HCT116 (cell line): ENCODE measurements at regions not wholly inside any gene's neighbourhood (a gene's known extent, or its start where the extent isn't known, plus 50 kb on each side); places are given as distances from the start of the nearest gene placed in this dataset.

Experiments used
- ATAC-seq: fragments of 200-7000 bp; cut with Tn5 transposase; 2 replicates; pipeline ENCODE4 v1.9.1; 2020; ENCODE audit warnings: mild to moderate bottlenecking, moderate library complexity
- BruUV-seq: library from RNA; stranded (reverse); fragments of 400-500 nt; replicated peaks from 2 replicates; lab custom pipeline; 2021; lab: Mats Ljungman, UMichigan
- CTCF ChIA-PET: fragments of 300-600 bp; sonication (Branson Sonifier 250); formaldehyde crosslinking; loops from one replicate; lab custom pipeline; 2021; ENCODE audit warnings: antibody characterized with exemption; lab: Charles Lee
- POLR2A ChIA-PET: fragments of 300-600, 350-600 bp; sonication (Branson Sonifier 250); formaldehyde crosslinking; loops from one replicate; lab custom pipeline; 2021; ENCODE audit warnings: antibody characterized with exemption; lab: Charles Lee
- RAD21 ChIA-PET, 2 experiments: fragments of 300-600 bp; sonication (Branson Sonifier 250); formaldehyde crosslinking; loops; one replicate each; lab custom pipeline; 2023; ENCODE audit warnings: low total read pairs in 2 of 2; ENCODE audit not compliant: uncharacterized antibody in 2 of 2, unreplicated experiment in 2 of 2, low non-redundant PET in 1 of 2; lab: Charles Lee
- DNase-seq: peaks from one replicate; pipeline ENCODE4 v3.0.0-alpha.2; 2010; ENCODE audit warnings: low read depth, low spot score
- H2AFZ ChIP-seq: fragments of 200-600 bp; shearing (Covaris generic), sonication (generic); 2 replicates; pipeline ENCODE4 v1.6.1; 2017; ENCODE audit warnings: low read depth, mixed run types, mixed read lengths, antibody characterized with exemption, low read length; ENCODE audit not compliant: poor library complexity, severe bottlenecking
- H3K27ac ChIP-seq: 2 replicates; pipeline ENCODE4 v1.5.1; 2012; ENCODE audit warnings: low read depth, low read length
- H3K27me3 ChIP-seq: fragments of 200-600 bp; sonication (generic); 2 replicates; pipeline ENCODE4 v1.6.1; 2016; ENCODE audit warnings: mixed run types, low read length, mixed read lengths; ENCODE audit not compliant: insufficient read depth
- H3K36me3 ChIP-seq, 2 experiments: fragments of 200-500 bp in 1 of 2; fragments of 200-600 bp in 1 of 2; sonication (Bioruptor generic) in 1 of 2; sonication (generic) in 1 of 2; 2 replicates each; pipeline versions ENCODE4 v1.5.1 to v1.6.1; 2014 to 2016; ENCODE audit warnings: low read length in 2 of 2, inconsistent platforms in 1 of 2, mixed read lengths in 1 of 2, mixed run types in 1 of 2; ENCODE audit not compliant: insufficient read depth in 2 of 2, control insufficient read depth in 1 of 2
- H3K4me1 ChIP-seq, 2 experiments: fragments of 200-600 bp in 1 of 2; sonication (generic) in 1 of 2; 2 replicates each; pipeline versions ENCODE4 v1.5.1 to v1.6.1; 2012 to 2017; ENCODE audit warnings: low read length in 2 of 2, inconsistent platforms in 1 of 2, mild to moderate bottlenecking in 1 of 2, mixed read lengths in 1 of 2, mixed run types in 1 of 2, moderate library complexity in 1 of 2; ENCODE audit not compliant: insufficient read depth in 2 of 2, control insufficient read depth in 1 of 2
- H3K4me2 ChIP-seq: fragments of 200-600 bp; sonication (generic); 2 replicates; pipeline ENCODE4 v1.6.1; 2017; ENCODE audit warnings: mixed run types, low read length, mixed read lengths
- H3K4me3 ChIP-seq, 2 experiments: fragments of 200-600 bp in 1 of 2; sonication (generic) in 1 of 2; replicated peaks in 1 of 2; 2 replicates each; pipeline ENCODE4 v1.5.1; 2011 to 2016; ENCODE audit warnings: low read length in 2 of 2, control low read depth in 1 of 2, low read depth in 1 of 2, mild to moderate bottlenecking in 1 of 2, mixed read lengths in 1 of 2, mixed run types in 1 of 2
- H3K79me2 ChIP-seq: fragments of 200-600 bp; sonication (generic); 2 replicates; pipeline ENCODE4 v1.6.1; 2017; ENCODE audit warnings: mild to moderate bottlenecking, mixed run types, low read length, moderate library complexity, mixed read lengths; ENCODE audit not compliant: insufficient read depth
- H3K9ac ChIP-seq: fragments of 200-600 bp; sonication (generic); 2 replicates; pipeline ENCODE4 v1.6.1; 2016; ENCODE audit warnings: low read length, mixed read lengths
- H3K9me2 ChIP-seq: fragments of 200-600 bp; sonication (generic), shearing (Covaris generic); 2 replicates; pipeline ENCODE4 v1.6.1; 2017; ENCODE audit warnings: mixed run types, mild to moderate bottlenecking, moderate library complexity; ENCODE audit not compliant: insufficient read depth
- H3K9me3 ChIP-seq, 2 experiments: fragments of 200-500 bp in 1 of 2; fragments of 200-600 bp in 1 of 2; sonication (Bioruptor generic) in 1 of 2; sonication (generic) in 1 of 2; 2 replicates each; pipeline ENCODE4 v1.6.1; 2014 to 2017; ENCODE audit warnings: low read length in 2 of 2, mixed read lengths in 2 of 2, inconsistent platforms in 1 of 2, low read depth in 1 of 2, mild to moderate bottlenecking in 1 of 2, mixed run types in 1 of 2, moderate library complexity in 1 of 2; ENCODE audit not compliant: control insufficient read depth in 1 of 2, insufficient read depth in 1 of 2
- H4K20me1 ChIP-seq: fragments of 200-600 bp; sonication (generic), shearing (Covaris generic); 2 replicates; pipeline ENCODE4 v1.6.1; 2017; ENCODE audit warnings: mixed run types, mild to moderate bottlenecking, moderate library complexity; ENCODE audit not compliant: insufficient read depth
- CBX3 ChIP-seq: IDR thresholded peaks from 2 replicates; pipeline ENCODE4 v1.6.1; 2012; ENCODE audit warnings: low read depth
- ELF1 ChIP-seq: IDR thresholded peaks from 2 replicates; pipeline ENCODE4 v1.6.1; 2012; ENCODE audit warnings: low read depth, borderline replicate concordance
- EZH2 ChIP-seq: fragments of 200-600 bp; sonication (generic); IDR thresholded peaks from 2 replicates; pipeline ENCODE4 v1.6.1; 2017; ENCODE audit warnings: antibody characterized with exemption, mixed run types
- EZH2phosphoT487 ChIP-seq: fragments of 200-600 bp; IDR thresholded peaks from 2 replicates; pipeline ENCODE4 v1.6.1; 2018; ENCODE audit warnings: antibody characterized with exemption, borderline replicate concordance
- FOSL1 ChIP-seq: IDR thresholded peaks from 2 replicates; pipeline ENCODE4 v1.6.1; 2012; ENCODE audit warnings: low read depth
- RAD21 ChIP-seq: IDR thresholded peaks from 2 replicates; pipeline ENCODE4 v1.6.1; 2012; ENCODE audit warnings: low read depth, mild to moderate bottlenecking
- SIN3A ChIP-seq: IDR thresholded peaks from 2 replicates; pipeline ENCODE4 v1.6.1; 2012; ENCODE audit warnings: low read depth
- SRF ChIP-seq: IDR thresholded peaks from 2 replicates; pipeline ENCODE4 v1.6.1; 2012; ENCODE audit warnings: low read depth
- YY1 ChIP-seq: IDR thresholded peaks from 2 replicates; pipeline ENCODE4 v1.6.1; 2011; ENCODE audit warnings: low read length, low read depth, moderate library complexity, mild to moderate bottlenecking; ENCODE audit not compliant: insufficient replicate concordance; ENCODE audit errors: extremely low read depth
- ZBTB33 ChIP-seq: IDR thresholded peaks from 2 replicates; pipeline ENCODE4 v1.6.1; 2011; ENCODE audit warnings: mild to moderate bottlenecking, low read length, moderate library complexity; ENCODE audit not compliant: insufficient replicate concordance; ENCODE audit errors: extremely low read depth
- ZNF274 ChIP-seq: fragments of 200-500 bp; sonication (Bioruptor generic); IDR thresholded peaks from 2 replicates; pipeline ENCODE4 v1.6.1; 2014; ENCODE audit warnings: mild to moderate bottlenecking, low read depth, low read length, inconsistent platforms
- intact Hi-C: fragments of 100-400 bp; cut with micrococcal nuclease; formaldehyde crosslinking; loops from 2 replicates; pipeline ENCODE4 v1.10.0; 2022
- TF ChIP-seq, protein P1 (sequence below): IDR thresholded peaks from 2 replicates; pipeline ENCODE4 v1.6.1; 2012

- no peaks in the 10 kb centered on the region for H3K9me2 ChIP-seq
- RAD21 ChIA-PET = interaction anchor here in 1 of 2 experiments (0.6 kb wide), 1 partner anchor 12 kb away, joined by 4 read pairs; no protein-coding TSS in a partner anchor
- H3K4me1 ChIP-seq = no peaks in the 10 kb centered on the region
- no peaks in the 10 kb centered on the region for H3K79me2 ChIP-seq
- H3K36me3 ChIP-seq = no peaks in the 10 kb centered on the region
- no peaks in the 10 kb centered on the region for H3K9me3 ChIP-seq
- no peaks in the 10 kb centered on the region for H3K27me3 ChIP-seq
- no peak overlapping the region for H3K27ac ChIP-seq
- no peak overlapping the region for H3K9ac ChIP-seq
- intact Hi-C loops = no loop called here
- CTCF ChIA-PET = no interaction called here
- no TSS peak for BruUV-seq
- no peak overlapping the region for H3K4me3 ChIP-seq
- POLR2A ChIA-PET = no interaction called here
- H3K4me2 ChIP-seq = no peak overlapping the region
- no peak for DNase-seq
- peak overlapping the region; percentile 30 for H2AFZ ChIP-seq
- no peak for TF ChIP-seq ELF1
- TF ChIP-seq RAD21 = no peak
- TF ChIP-seq SIN3A = no peak
- TF ChIP-seq, protein P1, sequence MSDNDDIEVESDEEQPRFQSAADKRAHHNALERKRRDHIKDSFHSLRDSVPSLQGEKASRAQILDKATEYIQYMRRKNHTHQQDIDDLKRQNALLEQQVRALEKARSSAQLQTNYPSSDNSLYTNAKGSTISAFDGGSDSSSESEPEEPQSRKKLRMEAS = no peak
- no peak for TF ChIP-seq ZBTB33
- no peak for TF ChIP-seq ZNF274
- no peak for TF ChIP-seq EZH2
- no peak for TF ChIP-seq YY1
- TF ChIP-seq SRF = no peak
- TF ChIP-seq FOSL1 = no peak
- no peak for TF ChIP-seq EZH2phosphoT487
- TF ChIP-seq CBX3 = no peak
- no peak for ATAC-seq
- no peaks in the 10 kb centered on the region for H4K20me1 ChIP-seq
These were observed 558.7 kb upstream of the NECTIN3 start for GRCh38 chr3:110512961-110513360.
